ENCODE measurements at regions not wholly inside any gene's neighbourhood (a gene's known extent, or its start where the extent isn't known, plus 50 kb on each side); places are given as distances from the start of the nearest gene placed in this dataset.

- Histone ChIP-seq H3K4me3 (ENCODE audit: low read length) (no peak overlapping the region), H2AFZ (ENCODE audit: low read depth, low read length) (no peak overlapping the region), H4K20me1 (ENCODE audit: insufficient read depth) (no peaks in the 10 kb centered on the region), H3K36me3 (ENCODE audit: insufficient read depth, low read length) (no peaks in the 10 kb centered on the region), H3K9ac (ENCODE audit: low read length) (no peak overlapping the region), H3K27ac (ENCODE audit: low read length) (no peak overlapping the region), H3K9me3 (ENCODE audit: low read length) (no peaks in the 10 kb centered on the region), H3K27me3 (ENCODE audit: insufficient read depth, low read depth, low read length) (no peaks in the 10 kb centered on the region), H3K9me2 (ENCODE audit: insufficient read depth, low read length) (no peaks in the 10 kb centered on the region), H3F3A (ENCODE audit: insufficient read depth, low read length, poor library complexity, severe bottlenecking) (no peaks in the 10 kb centered on the region), H3K79me2 (replicated peaks; ENCODE audit: insufficient read depth, low read length) (no peaks in the 10 kb centered on the region), H3K4me2 (ENCODE audit: low read length) (no peak overlapping the region)
- no peak for TF ChIP-seq SMC3 (conservative IDR thresholded peaks at IDR 0.05; ENCODE audit: poor library complexity)
- no peak for TF ChIP-seq REST (IDR thresholded peaks at IDR 0.05; ENCODE audit: borderline replicate concordance)
- TF ChIP-seq, protein P1, sequence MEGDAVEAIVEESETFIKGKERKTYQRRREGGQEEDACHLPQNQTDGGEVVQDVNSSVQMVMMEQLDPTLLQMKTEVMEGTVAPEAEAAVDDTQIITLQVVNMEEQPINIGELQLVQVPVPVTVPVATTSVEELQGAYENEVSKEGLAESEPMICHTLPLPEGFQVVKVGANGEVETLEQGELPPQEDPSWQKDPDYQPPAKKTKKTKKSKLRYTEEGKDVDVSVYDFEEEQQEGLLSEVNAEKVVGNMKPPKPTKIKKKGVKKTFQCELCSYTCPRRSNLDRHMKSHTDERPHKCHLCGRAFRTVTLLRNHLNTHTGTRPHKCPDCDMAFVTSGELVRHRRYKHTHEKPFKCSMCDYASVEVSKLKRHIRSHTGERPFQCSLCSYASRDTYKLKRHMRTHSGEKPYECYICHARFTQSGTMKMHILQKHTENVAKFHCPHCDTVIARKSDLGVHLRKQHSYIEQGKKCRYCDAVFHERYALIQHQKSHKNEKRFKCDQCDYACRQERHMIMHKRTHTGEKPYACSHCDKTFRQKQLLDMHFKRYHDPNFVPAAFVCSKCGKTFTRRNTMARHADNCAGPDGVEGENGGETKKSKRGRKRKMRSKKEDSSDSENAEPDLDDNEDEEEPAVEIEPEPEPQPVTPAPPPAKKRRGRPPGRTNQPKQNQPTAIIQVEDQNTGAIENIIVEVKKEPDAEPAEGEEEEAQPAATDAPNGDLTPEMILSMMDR (IDR thresholded peaks at IDR 0.05; ENCODE audit: poor library complexity, severe bottlenecking): no peak
- no peak for TF ChIP-seq MXI1 (conservative IDR thresholded peaks at IDR 0.05; ENCODE audit: poor library complexity, severe bottlenecking)
- no peak for TF ChIP-seq TAF1 (IDR thresholded peaks at IDR 0.05; ENCODE audit: low read depth)
- no peak for TF ChIP-seq POLR2AphosphoS5 (IDR thresholded peaks at IDR 0.05)
- TF ChIP-seq RAD21 (conservative IDR thresholded peaks at IDR 0.05): no peak
- no peak for TF ChIP-seq EZH2 (IDR thresholded peaks at IDR 0.05; ENCODE audit: borderline replicate concordance, insufficient read depth, low read length, poor library complexity, severe bottlenecking)
- TF ChIP-seq EP300 (conservative IDR thresholded peaks at IDR 0.05; ENCODE audit: poor library complexity, severe bottlenecking): no peak
Observed at GRCh38 chr7:9100289-9100688, 666.9 kb downstream of the NXPH1 start.

DNA sequence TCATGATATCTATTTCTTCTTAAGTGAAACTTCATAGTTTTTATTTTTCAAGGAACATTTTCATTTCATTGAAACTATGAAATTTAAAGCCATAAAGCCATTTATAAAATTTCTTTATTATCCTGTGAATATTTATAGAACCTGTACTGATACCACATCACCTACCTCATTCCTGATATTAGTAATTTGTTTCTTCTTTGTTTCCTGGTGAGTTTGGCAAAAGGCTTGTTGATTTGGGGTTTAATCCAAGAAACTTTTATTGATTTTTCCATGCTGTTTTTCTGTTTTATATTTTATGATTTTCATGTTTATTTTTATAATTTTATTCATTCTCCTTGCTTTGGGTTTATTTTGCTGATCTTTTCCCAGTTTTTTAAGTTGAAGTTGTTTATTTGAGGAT is 669.4 kb downstream of the NXPH1 start:
- H4K20me1 ChIP-seq (ENCODE audit: insufficient read depth): no peaks in the 10 kb centered on the region
- no peak overlapping the region for H3K9ac ChIP-seq (ENCODE audit: low read length)
- no peaks in the 10 kb centered on the region for H3F3A ChIP-seq (ENCODE audit: insufficient read depth, low read length, poor library complexity, severe bottlenecking)

More for the DNA sequence above, 669.4 kb downstream of the NXPH1 start:
- H3K27ac ChIP-seq (ENCODE audit: low read length): no peak overlapping the region
- no peaks in the 10 kb centered on the region for H3K79me2 ChIP-seq (replicated peaks; ENCODE audit: insufficient read depth, low read length)
- no peak overlapping the region for H2AFZ ChIP-seq (ENCODE audit: low read depth, low read length)
- H3K27me3 ChIP-seq (ENCODE audit: insufficient read depth, low read depth, low read length): no peaks in the 10 kb centered on the region
- H3K9me2 ChIP-seq (ENCODE audit: insufficient read depth, low read length): no peaks in the 10 kb centered on the region
- no peaks in the 10 kb centered on the region for H3K9me3 ChIP-seq (ENCODE audit: low read length)
- H3K36me3 ChIP-seq (ENCODE audit: insufficient read depth, low read length): no peaks in the 10 kb centered on the region
- H3K4me3 ChIP-seq (ENCODE audit: low read length): no peak overlapping the region
- no peak overlapping the region for H3K4me2 ChIP-seq (ENCODE audit: low read length)
- TF ChIP-seq TAF1 (IDR thresholded peaks at IDR 0.05; ENCODE audit: low read depth): no peak
- TF ChIP-seq EP300 (conservative IDR thresholded peaks at IDR 0.05; ENCODE audit: poor library complexity, severe bottlenecking): no peak
- no peak for TF ChIP-seq RAD21 (conservative IDR thresholded peaks at IDR 0.05)
- no peak for TF ChIP-seq SMC3 (conservative IDR thresholded peaks at IDR 0.05; ENCODE audit: poor library complexity)
- TF ChIP-seq POLR2AphosphoS5 (IDR thresholded peaks at IDR 0.05): no peak
- TF ChIP-seq, protein P1 (IDR thresholded peaks at IDR 0.05; ENCODE audit: poor library complexity, severe bottlenecking): no peak
- TF ChIP-seq EZH2 (IDR thresholded peaks at IDR 0.05; ENCODE audit: borderline replicate concordance, insufficient read depth, low read length, poor library complexity, severe bottlenecking): no peak
- TF ChIP-seq MXI1 (conservative IDR thresholded peaks at IDR 0.05; ENCODE audit: poor library complexity, severe bottlenecking): no peak
- no peak for TF ChIP-seq REST (IDR thresholded peaks at IDR 0.05; ENCODE audit: borderline replicate concordance)

All from neural cell (in vitro differentiated cells).